Lower lobe of right lung (tissue), 2 donors: ENCODE measurements at regions not wholly inside any gene's neighbourhood (a gene's known extent, or its start where the extent isn't known, plus 50 kb on each side); places are given as distances from the start of the nearest gene placed in this dataset.

Experiments used
- ATAC-seq, 2 donors: fragments of 200-7000 bp; cut with Tn5 transposase; one replicate each; pipeline ENCODE4 v1.9.1; 2020 to 2022; ENCODE audit warnings: mild to moderate bottlenecking in 2 of 2, moderate library complexity in 2 of 2
- DNase-seq: peaks from one replicate; pipeline ENCODE4 v3.0.0-alpha.2; 2020
- H3K27ac ChIP-seq: fragments of 200-600 bp; one replicate; pipeline ENCODE4 v1.8.0; 2022
- H3K27me3 ChIP-seq: fragments of 200-600 bp; one replicate; pipeline ENCODE4 v1.8.0; 2022; ENCODE audit warnings: low read depth
- H3K36me3 ChIP-seq: fragments of 200-600 bp; one replicate; pipeline ENCODE4 v1.8.0; 2022; ENCODE audit warnings: mild to moderate bottlenecking
- H3K4me1 ChIP-seq: fragments of 200-600 bp; one replicate; pipeline ENCODE4 v1.8.0; 2022
- H3K4me3 ChIP-seq: fragments of 200-600 bp; one replicate; pipeline ENCODE4 v1.8.0; 2022; ENCODE audit warnings: mild to moderate bottlenecking
- H3K9me3 ChIP-seq: fragments of 200-600 bp; one replicate; pipeline ENCODE4 v1.8.0; 2022
- CTCF ChIP-seq: fragments of 200-600 bp; IDR thresholded peaks from one replicate; pipeline ENCODE4 v1.8.0; 2022; ENCODE audit warnings: antibody characterized with exemption, mild to moderate bottlenecking
- intact Hi-C: fragments of 100-400 bp; cut with DNase I; formaldehyde crosslinking; loops from one replicate; pipeline ENCODE4 v1.11.0; 2022
- donor health status: DM: no; HTN: yes; CAD: no; lungs with severe emphysema.

DNA sequence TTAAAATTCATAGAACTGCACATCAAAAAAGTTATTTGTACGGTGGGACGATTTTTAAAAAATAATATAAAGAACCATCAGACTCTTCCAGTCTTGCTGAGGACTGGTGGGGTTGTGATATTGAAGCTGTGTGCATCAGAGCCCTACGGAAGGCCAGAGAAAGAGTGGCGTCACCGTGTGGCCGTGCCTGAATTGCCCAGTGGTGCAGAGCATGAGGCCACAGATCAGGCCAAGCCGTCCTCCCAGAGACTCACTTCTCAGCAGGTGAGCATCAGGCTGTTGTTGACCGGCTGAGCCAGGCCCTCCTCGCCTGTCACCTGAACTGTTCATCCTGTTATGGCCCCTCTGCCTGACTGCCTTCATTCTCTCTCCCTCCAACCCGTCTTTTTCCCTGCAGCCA, 1013.9 kb downstream of the TBC1D22A start:
- DNase-seq (no peak), ATAC-seq (no peak)
- Histone ChIP-seq H3K9me3 (no peaks in the 10 kb centered on the region), H3K36me3 (no peaks in the 10 kb centered on the region), H3K4me1 (no peaks in the 10 kb centered on the region), H3K27ac (no peak overlapping the region), H3K4me3 (no peak overlapping the region), H3K27me3 (no peaks in the 10 kb centered on the region)
- intact Hi-C loops, result no loop called here
- no peak for TF ChIP-seq CTCF

DNA sequence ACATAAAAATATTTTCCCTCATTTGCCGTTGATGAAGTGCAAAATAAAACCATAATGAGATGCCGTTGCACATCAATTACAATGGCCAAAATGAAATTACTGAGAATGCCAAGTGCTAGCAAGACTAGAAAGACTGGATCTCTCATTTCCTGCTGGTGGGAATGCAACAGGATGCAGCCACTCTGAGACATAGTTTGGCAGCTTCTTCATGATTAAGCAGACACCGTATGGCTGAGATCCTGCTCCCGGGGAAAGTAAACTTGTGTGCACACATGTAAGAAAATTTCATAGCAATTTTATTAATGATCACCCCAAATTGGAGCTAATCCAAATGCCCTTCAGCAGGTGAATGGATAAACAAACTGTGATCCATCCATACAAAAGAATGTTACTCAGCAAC, 1013.2 kb downstream of the TBC1D22A start:
- Histone ChIP-seq H3K27ac (no peak overlapping the region), H3K9me3 (no peaks in the 10 kb centered on the region), H3K36me3 (no peaks in the 10 kb centered on the region), H3K4me3 (no peak overlapping the region), H3K27me3 (no peaks in the 10 kb centered on the region), H3K4me1 (no peaks in the 10 kb centered on the region)
- DNase-seq (no peak), ATAC-seq (no peak)
- intact Hi-C loops, result no loop called here
- no peak for TF ChIP-seq CTCF

DNA sequence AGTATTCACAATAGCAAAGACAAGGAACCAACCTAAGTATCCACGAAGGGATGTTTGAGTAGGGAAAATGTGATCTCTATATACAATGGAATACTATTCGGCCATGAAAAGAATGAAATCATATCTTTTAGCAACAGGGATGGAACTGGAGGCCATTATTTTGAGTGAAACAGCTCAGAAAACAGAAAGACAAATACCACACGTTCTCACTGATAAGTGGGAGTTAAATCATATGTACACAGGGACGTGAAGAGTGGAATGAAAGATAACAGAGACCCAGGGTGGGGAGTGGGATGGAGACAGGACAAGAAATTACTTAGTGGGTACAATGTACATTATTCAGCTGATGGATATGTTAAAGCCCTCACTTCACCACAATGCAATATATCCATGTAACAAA, 1012.7 kb downstream of the TBC1D22A start:
- Histone ChIP-seq H3K27ac (no peak overlapping the region), H3K9me3 (no peaks in the 10 kb centered on the region), H3K27me3 (no peaks in the 10 kb centered on the region), H3K36me3 (no peaks in the 10 kb centered on the region), H3K4me1 (no peaks in the 10 kb centered on the region), H3K4me3 (no peak overlapping the region)
- DNase-seq, result no peak
- intact Hi-C loops, result no loop called here
- ATAC-seq, result no peak
- TF ChIP-seq CTCF, result no peak

DNA sequence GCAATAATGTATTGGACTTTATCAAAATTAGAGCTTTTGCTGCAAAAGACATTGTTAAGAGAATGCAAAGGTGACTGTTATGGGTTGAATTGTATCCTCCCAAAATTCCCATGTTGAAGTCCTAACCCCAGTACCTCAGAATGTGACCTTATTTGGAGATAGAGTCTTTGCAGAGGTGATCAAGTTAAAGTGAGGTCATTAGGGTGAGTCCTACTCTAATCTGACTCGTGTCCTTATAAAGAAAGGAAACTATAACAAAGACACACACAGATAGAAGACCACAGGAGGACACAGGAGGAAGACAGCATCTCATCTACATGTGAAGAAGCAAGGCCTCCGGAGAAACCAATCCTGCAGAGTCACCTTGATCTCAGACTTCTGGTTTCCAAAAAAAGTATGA, 1011.2 kb downstream of the TBC1D22A start:
- Histone ChIP-seq H3K4me3 (no peak overlapping the region), H3K36me3 (no peaks in the 10 kb centered on the region), H3K27ac (no peak overlapping the region), H3K9me3 (no peaks in the 10 kb centered on the region), H3K27me3 (no peaks in the 10 kb centered on the region), H3K4me1 (no peaks in the 10 kb centered on the region)
- no peak for DNase-seq
- no peak for ATAC-seq
- no peak for TF ChIP-seq CTCF
- intact Hi-C loops, result no loop called here

- Histone ChIP-seq H3K27me3 (no peaks in the 10 kb centered on the region), H3K4me1 (no peaks in the 10 kb centered on the region), H3K9me3 (no peaks in the 10 kb centered on the region), H3K4me3 (no peak overlapping the region), H3K36me3 (no peaks in the 10 kb centered on the region), H3K27ac (no peak overlapping the region)
- ATAC-seq, result no peak
- no peak for TF ChIP-seq CTCF
- no peak for DNase-seq
- intact Hi-C loops, result no loop called here
Observed at GRCh38 chr22:47772864-47773263, 1010.4 kb downstream of the TBC1D22A start.

DNA sequence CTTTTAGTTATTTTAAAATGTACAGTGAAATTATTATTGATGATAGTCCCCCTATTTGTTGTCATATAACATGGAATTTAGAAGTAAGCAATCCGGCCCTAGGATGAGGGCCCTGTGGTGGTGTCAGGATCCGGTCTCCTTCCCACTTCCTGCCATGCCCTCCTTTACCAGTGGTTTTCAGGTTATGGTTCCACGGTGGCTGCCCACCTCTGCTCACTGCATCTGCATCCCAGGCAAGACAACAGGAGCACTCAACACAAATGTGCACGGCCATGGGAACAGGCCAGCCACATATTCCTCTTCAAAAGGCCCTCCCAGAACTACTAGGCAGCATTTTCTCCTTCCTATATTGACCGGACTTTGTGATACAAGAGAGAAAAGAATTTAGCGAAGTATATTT, 1007.2 kb downstream of the TBC1D22A start:
- Histone ChIP-seq H3K9me3 (no peaks in the 10 kb centered on the region), H3K4me1 (no peaks in the 10 kb centered on the region), H3K36me3 (no peaks in the 10 kb centered on the region), H3K4me3 (no peak overlapping the region), H3K27ac (no peak overlapping the region), H3K27me3 (peaks cover 16% of the 10 kb centered on the region)
- intact Hi-C loops, result no loop called here
- no peak for DNase-seq
- no peak for TF ChIP-seq CTCF
- no peak for ATAC-seq
